ENCODE measurements at regions not wholly inside any gene's neighbourhood (a gene's known extent, or its start where the extent isn't known, plus 50 kb on each side); places are given as distances from the start of the nearest gene placed in this dataset.
"Not testable (repeated sequence)": the region's sequence is repeated elsewhere in the genome, so short reads cannot be mapped to it uniquely, and the experiment has no call there.

DNA sequence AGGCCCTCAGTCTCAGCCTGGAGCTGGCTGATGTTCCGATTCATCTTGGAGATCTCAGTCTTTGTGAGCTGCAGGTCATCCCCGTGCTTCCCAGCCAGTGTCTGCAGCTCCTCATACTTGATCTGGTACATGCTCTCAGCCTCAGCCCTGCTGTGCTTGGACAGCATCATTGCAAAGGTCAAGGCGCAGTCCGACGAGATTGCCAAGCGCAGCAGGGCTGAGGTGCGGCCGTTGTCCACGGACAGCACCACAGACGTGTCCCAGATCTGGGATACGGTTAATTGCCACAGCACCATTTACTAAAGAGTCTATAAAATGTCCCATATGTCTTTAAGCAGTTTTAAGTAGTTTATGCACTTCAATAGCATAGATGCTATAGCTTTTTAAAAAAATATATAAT, 965.7 kb downstream of the FSCB start:
- peaks cover 17% of the 10 kb centered on the region for H3K9me3 Mint-ChIP-seq
- intact Hi-C loops (cut with micrococcal nuclease) = no loop called here
- H3K4me1 Mint-ChIP-seq (ENCODE audit: low read depth) = no peaks in the 10 kb centered on the region
- H3K4me3 Mint-ChIP-seq = no peak overlapping the region
- no peak overlapping the region for H3K27ac Mint-ChIP-seq
- H3K27me3 Mint-ChIP-seq = no peaks in the 10 kb centered on the region
- no peaks in the 10 kb centered on the region for H3K36me3 Mint-ChIP-seq (ENCODE audit: low read depth)

DNA sequence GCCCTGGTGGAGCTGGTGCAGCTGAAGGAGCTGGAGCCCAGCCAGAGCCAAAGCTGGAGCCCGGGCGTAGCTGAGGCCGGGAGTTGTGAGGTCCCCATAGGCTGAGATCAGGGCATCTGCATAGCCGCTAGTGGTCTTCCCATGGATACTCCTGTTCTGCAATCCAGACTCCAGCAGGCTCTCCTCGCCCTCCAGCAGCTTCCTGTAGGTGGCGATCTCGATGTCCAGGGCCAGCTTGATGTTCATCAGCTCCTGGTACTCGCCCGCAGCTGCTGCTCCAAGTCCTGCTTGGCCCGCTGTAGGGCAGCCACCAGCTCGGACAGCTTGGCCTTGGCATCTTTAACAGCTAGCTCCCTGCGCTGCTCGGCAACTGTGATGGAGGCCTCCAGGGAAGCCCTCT, 966.1 kb downstream of the FSCB start:
- Mint-ChIP-seq H3K36me3 (ENCODE audit: low read depth) (no peaks in the 10 kb centered on the region), H3K27ac (no peak overlapping the region), H3K9me3 (peaks cover 21% of the 10 kb centered on the region), H3K4me3 (no peak overlapping the region), H3K4me1 (ENCODE audit: low read depth) (no peaks in the 10 kb centered on the region), H3K27me3 (no peaks in the 10 kb centered on the region)
- intact Hi-C loops (cut with micrococcal nuclease) = no loop called here

GRCh38 chr14:43539210-43539609, 967.9 kb downstream of the FSCB start:
- peaks cover 38% of the 10 kb centered on the region for H3K9me3 Mint-ChIP-seq
- intact Hi-C loops (cut with micrococcal nuclease) = no loop called here

DNA sequence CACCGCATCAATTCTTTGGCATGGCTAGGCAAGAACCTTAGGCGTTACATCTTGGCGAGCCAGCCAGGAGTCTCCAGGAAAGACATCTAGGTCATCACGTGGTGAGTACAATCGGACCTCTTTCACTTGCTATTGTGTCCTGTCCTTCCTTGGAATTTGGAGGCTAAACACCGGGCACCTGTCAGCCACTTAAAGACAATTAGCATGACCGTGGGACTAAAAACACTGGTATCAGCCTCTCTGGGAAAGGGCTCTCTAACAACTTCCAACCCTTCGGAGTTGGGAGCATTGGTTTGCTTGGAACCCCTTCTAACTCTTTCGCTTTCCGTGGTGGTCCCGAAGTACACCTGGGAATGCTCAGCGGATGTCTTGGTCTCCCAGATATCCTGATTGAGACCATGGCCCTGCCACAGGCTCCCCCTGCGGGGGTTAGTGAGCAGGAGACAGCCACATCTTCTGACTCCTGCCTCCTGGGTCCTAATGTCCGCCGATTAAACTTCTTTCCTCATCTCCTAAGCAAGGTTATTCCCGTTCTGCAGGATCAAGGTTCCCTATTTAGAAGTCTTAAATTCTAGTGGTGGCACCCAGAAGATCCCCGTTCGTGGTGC, 971.7 kb downstream of the FSCB start:
- peaks cover 48% of the 10 kb centered on the region for H3K9me3 Mint-ChIP-seq
- no peaks in the 10 kb centered on the region for H3K4me1 Mint-ChIP-seq (ENCODE audit: low read depth)
- no peak overlapping the region for H3K4me3 Mint-ChIP-seq
- intact Hi-C loops (cut with micrococcal nuclease) = no loop called here
- H3K27ac Mint-ChIP-seq = no peak overlapping the region
- no peaks in the 10 kb centered on the region for H3K27me3 Mint-ChIP-seq
- no peaks in the 10 kb centered on the region for H3K36me3 Mint-ChIP-seq (ENCODE audit: low read depth)

More at GRCh38 chr14:43539210-43539609, 967.9 kb downstream of the FSCB start:
- no peaks in the 10 kb centered on the region for H3K36me3 Mint-ChIP-seq (ENCODE audit: low read depth)
- no peaks in the 10 kb centered on the region for H3K4me1 Mint-ChIP-seq (ENCODE audit: low read depth)
- no peak overlapping the region for H3K27ac Mint-ChIP-seq
- H3K4me3 Mint-ChIP-seq = no peak overlapping the region
- H3K27me3 Mint-ChIP-seq = no peaks in the 10 kb centered on the region

DNA sequence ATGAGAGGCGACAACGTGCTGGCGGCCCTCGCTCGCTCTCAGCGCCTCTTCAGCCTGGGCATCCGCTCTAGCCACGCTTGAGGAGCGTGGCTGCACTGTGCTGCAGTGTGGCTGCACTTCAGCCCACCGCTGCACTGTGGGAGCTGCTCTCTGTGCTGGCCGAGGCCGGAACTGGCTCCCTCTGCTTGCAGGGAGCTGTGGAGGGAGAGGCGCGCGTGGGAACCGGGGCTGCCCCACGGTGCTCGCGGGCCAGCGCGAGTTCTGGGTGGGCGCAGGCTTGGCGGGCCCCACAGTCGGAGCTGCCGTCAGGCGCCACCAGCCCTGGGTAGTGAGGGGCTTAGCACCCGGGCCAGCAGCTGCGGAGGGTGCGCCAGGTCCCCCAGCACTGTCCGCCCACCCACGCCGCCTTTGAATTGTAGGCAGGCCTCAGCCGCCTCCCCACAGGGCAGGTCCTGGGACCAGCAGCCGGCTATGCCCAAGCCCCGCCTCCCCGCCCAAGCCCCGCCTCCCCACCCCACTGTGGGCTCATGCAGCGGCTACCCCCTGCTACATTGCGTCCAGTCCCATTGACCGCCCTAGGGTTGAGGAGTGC, 974.2 kb downstream of the FSCB start:
- intact Hi-C loops (cut with micrococcal nuclease) = no loop called here
- peaks cover 46% of the 10 kb centered on the region for H3K9me3 Mint-ChIP-seq
- no peaks in the 10 kb centered on the region for H3K36me3 Mint-ChIP-seq (ENCODE audit: low read depth)
- H3K27me3 Mint-ChIP-seq = no peaks in the 10 kb centered on the region
- no peak overlapping the region for H3K4me3 Mint-ChIP-seq
- no peaks in the 10 kb centered on the region for H3K4me1 Mint-ChIP-seq (ENCODE audit: low read depth)
- no peak overlapping the region for H3K27ac Mint-ChIP-seq

DNA sequence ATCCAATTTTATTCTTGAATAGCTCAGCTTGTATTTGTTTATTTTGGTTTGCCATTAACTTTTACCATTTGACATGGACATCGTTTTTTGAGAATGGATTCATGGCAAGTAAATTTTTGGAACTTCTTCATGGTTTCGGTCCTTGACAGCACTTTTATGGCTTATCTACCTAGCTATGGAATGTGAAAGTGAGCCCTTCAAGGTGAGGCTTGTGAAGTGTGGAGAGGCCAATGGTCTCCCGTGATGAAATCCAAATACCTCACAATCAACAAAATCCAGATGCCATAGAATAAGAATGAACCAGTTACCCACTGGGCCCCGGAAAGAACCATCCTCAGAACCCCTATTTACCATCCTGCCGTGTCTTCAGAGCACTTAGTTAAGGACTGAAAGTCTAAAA, 978.8 kb downstream of the FSCB start:
- Mint-ChIP-seq H3K4me3 (no peak overlapping the region), H3K27me3 (no peaks in the 10 kb centered on the region), H3K36me3 (ENCODE audit: low read depth) (no peaks in the 10 kb centered on the region), H3K27ac (no peak overlapping the region), H3K4me1 (ENCODE audit: low read depth) (no peaks in the 10 kb centered on the region), H3K9me3 (peaks cover under 1% of the 10 kb centered on the region)
- intact Hi-C loops (cut with micrococcal nuclease) = no loop called here

DNA sequence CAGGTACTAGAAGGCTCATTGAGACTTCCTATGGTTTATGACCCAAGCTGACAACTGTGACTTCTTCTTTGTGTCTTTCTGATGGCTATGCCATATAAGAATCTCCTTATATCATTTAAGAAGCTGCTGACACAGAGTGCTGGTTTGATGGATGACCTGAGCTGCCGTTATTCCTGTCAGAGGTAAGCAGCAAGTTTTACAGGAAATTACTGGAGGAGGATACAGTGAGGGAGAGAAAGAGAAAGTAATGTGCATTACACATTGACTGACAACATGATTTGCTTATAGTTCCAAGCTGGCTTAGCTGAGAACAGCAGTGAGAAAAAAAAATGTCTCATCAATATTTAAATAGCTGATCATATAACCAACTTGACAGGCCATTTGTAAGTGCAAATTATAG, 981.4 kb downstream of the FSCB start:
- no peaks in the 10 kb centered on the region for H3K27me3 Mint-ChIP-seq
- intact Hi-C loops (cut with micrococcal nuclease) = no loop called here
- no peak overlapping the region for H3K27ac Mint-ChIP-seq
- H3K36me3 Mint-ChIP-seq (ENCODE audit: low read depth) = no peaks in the 10 kb centered on the region
- H3K4me3 Mint-ChIP-seq = no peak overlapping the region
- H3K4me1 Mint-ChIP-seq (ENCODE audit: low read depth) = no peaks in the 10 kb centered on the region
- no peaks in the 10 kb centered on the region for H3K9me3 Mint-ChIP-seq

DNA sequence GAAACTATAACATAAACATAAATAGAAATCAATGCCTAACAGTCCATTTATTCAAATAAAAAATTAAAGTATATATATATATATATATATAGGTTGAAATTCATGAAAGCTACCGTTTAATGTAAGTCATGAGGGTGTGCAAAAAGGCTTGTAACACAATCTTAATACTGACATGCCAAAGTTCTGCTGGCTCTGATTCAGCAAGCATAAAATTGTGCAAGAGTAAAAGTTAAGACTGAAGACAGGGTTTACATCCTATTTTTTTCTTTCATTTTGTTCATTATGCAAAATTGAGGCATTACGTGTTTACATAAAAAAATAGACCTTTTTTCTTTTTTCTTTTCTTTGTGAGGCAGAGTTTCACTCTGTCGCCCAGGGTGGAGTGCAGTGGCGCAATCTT, 984.2 kb downstream of the FSCB start:
- Mint-ChIP-seq H3K4me3 (no peak overlapping the region), H3K9me3 (no peaks in the 10 kb centered on the region), H3K27me3 (no peaks in the 10 kb centered on the region), H3K4me1 (ENCODE audit: low read depth) (no peaks in the 10 kb centered on the region), H3K36me3 (ENCODE audit: low read depth) (no peaks in the 10 kb centered on the region), H3K27ac (no peak overlapping the region)
- intact Hi-C loops (cut with micrococcal nuclease) = no loop called here

- no peaks in the 10 kb centered on the region for H3K4me1 Mint-ChIP-seq (ENCODE audit: low read depth)
- H3K27ac Mint-ChIP-seq = no peak overlapping the region
- H3K9me3 Mint-ChIP-seq = peaks cover 3% of the 10 kb centered on the region
- H3K27me3 Mint-ChIP-seq = no peaks in the 10 kb centered on the region
- H3K4me3 Mint-ChIP-seq = no peak overlapping the region
- H3K36me3 Mint-ChIP-seq (ENCODE audit: low read depth) = no peaks in the 10 kb centered on the region
- intact Hi-C loops (cut with micrococcal nuclease) = no loop called here
Measured at GRCh38 chr14:43522191-43522590, 984.9 kb downstream of the FSCB start.

DNA sequence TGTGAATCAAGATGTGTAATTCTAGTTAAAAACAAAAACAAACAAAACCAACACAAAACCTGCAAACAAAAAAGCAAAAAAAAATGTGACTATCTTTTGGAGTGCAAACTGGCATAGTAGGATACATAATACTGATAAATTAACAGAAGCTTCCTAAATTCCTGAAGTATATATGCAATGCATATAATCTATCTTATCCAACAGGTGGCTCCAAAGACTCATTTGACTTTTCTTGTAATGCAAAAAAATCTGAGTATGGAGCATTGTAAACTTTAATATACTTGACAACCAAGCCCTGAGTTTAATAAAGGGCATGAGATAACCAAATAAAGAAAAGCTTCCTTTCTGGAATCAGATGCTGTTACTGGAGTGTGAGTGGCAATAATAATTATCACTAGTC, 1003.6 kb downstream of the FSCB start:
- Mint-ChIP-seq H3K36me3 (ENCODE audit: low read depth) (no peaks in the 10 kb centered on the region), H3K27ac (no peak overlapping the region)
- intact Hi-C loops (cut with micrococcal nuclease) = no loop called here

DNA sequence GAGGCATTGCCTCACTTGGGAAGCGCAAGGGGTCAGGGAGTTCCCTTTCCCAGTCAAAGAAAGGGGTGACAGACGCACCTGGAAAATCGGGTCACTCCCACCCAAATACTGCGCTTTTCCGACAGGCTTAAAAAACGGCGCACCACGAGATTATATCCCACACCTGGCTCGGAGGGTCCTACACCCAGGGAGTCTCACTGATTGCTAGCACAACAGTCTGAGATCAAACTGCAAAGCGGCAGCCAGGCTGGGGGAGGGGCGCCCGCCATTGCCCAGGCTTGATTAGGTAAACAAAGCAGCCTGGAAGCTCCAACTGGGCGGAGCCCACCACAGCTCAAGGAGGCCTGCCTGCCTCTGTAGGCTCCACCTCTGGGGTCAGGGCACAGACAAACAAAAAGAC, 1014.7 kb downstream of the FSCB start:
- H3K27ac Mint-ChIP-seq; H3K27me3 Mint-ChIP-seq; H3K4me1 Mint-ChIP-seq (ENCODE audit: low read depth); intact Hi-C loops (cut with micrococcal nuclease); H3K9me3 Mint-ChIP-seq; H3K4me3 Mint-ChIP-seq; H3K36me3 Mint-ChIP-seq (ENCODE audit: low read depth): not testable (repeated sequence)

More for the DNA sequence above, 1003.6 kb downstream of the FSCB start:
- Mint-ChIP-seq H3K4me1 (ENCODE audit: low read depth) (no peaks in the 10 kb centered on the region), H3K9me3 (peaks cover 4% of the 10 kb centered on the region), H3K4me3 (no peak overlapping the region), H3K27me3 (no peaks in the 10 kb centered on the region)

- H3K4me1 Mint-ChIP-seq (ENCODE audit: low read depth) = no peaks in the 10 kb centered on the region
- no peak overlapping the region for H3K4me3 Mint-ChIP-seq
- H3K9me3 Mint-ChIP-seq = no peaks in the 10 kb centered on the region
- intact Hi-C loops (cut with micrococcal nuclease) = no loop called here
- H3K27ac Mint-ChIP-seq = no peak overlapping the region
- no peaks in the 10 kb centered on the region for H3K36me3 Mint-ChIP-seq (ENCODE audit: low read depth)
- no peaks in the 10 kb centered on the region for H3K27me3 Mint-ChIP-seq
Measured at GRCh38 chr14:43483415-43483814, 1023.7 kb downstream of the FSCB start.

DNA sequence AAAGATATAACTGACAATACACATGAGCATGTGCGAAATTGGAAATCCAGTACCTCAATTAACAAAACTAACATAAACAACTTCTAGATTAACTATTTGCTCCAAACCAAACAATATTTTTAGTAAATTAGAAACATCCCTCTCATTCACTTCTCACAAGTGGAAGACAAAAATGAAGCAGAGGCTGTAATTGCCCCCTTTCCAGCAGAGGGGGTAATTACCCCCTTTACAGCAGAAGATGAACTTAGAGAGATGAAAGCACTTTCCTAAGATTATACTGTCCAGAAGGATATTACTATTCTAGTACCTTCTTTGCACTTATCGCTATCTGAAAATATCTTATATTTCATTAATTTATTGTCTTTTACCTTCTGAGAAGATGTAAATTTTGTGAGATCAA, 1025.2 kb downstream of the FSCB start:
- Mint-ChIP-seq H3K27ac (no peak overlapping the region), H3K4me1 (ENCODE audit: low read depth) (no peaks in the 10 kb centered on the region), H3K4me3 (no peak overlapping the region), H3K27me3 (no peaks in the 10 kb centered on the region), H3K9me3 (no peaks in the 10 kb centered on the region), H3K36me3 (ENCODE audit: low read depth) (no peaks in the 10 kb centered on the region)
- intact Hi-C loops (cut with micrococcal nuclease) = no loop called here

DNA sequence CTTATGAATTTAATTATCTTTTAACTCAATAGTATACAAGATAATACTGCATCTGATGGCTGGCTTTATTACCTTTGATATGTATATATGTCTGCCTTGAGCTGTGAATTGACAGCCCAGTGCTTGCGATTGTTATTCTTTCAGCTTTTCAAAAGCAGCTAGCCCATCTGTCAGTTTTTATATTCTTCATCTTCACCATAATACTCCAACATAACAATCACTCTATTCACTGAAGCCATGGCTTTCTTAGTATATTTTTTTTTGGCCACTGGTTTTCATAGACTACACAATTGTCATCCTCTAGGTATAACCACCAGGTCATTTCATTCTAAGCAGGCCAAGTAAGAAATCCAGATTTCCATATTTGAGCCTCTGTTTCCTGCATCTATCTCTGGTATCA, 1026.1 kb downstream of the FSCB start:
- Mint-ChIP-seq H3K9me3 (no peaks in the 10 kb centered on the region), H3K4me3 (no peak overlapping the region), H3K4me1 (ENCODE audit: low read depth) (no peaks in the 10 kb centered on the region), H3K27ac (no peak overlapping the region), H3K27me3 (no peaks in the 10 kb centered on the region), H3K36me3 (ENCODE audit: low read depth) (no peaks in the 10 kb centered on the region)
- intact Hi-C loops (cut with micrococcal nuclease) = no loop called here

- intact Hi-C loops (cut with micrococcal nuclease) = no loop called here
- Mint-ChIP-seq H3K9me3 (no peaks in the 10 kb centered on the region), H3K4me3 (no peak overlapping the region), H3K36me3 (ENCODE audit: low read depth) (no peaks in the 10 kb centered on the region), H3K27me3 (no peaks in the 10 kb centered on the region), H3K4me1 (ENCODE audit: low read depth) (no peaks in the 10 kb centered on the region), H3K27ac (no peak overlapping the region)
Measured at GRCh38 chr14:43479596-43480195, 1027.4 kb downstream of the FSCB start.

Measured in dendritic cell treated with granulocyte-macrophage colony-stimulating factor and Interleukin-4, amounts not matched to agents 40 ng/mL and 50 ng/mL, for 4 days (primary cell).